ENCODE measurements at regions not wholly inside any gene's neighbourhood (a gene's known extent, or its start where the extent isn't known, plus 50 kb on each side); places are given as distances from the start of the nearest gene placed in this dataset.
"Not testable (repeated sequence)": the region's sequence is repeated elsewhere in the genome, so short reads cannot be mapped to it uniquely, and the experiment has no call there.

DNA sequence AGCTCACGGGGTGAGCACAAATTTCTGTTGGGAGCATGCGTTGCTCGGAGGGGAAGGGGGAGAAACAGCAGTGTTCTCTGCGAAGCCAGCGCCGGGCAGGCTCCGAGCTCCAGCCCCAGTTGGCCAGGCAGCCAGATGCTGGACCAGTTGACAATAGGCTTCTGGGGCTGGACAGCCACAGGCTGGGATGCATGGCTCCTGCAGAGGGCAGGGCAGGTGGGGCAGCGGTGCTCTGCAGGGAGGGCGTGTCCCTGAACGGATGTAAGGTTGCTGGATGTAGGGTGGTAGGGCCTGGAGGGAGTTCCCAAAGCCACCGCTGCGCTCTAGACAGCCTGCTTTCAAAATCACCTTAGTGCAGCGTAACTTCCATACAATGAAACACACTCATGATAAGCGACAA lies 574.9 kb downstream of the GLRX3 start:
- DNase-seq (ENCODE audit: low read depth in 2 of 2), result no peak
- H3K4me3 ChIP-seq (replicated peaks in 1 of 2; ENCODE audit: low read depth in 2 of 2, low read length in 2 of 2), result no peak overlapping the region
- TF ChIP-seq, protein P1, sequence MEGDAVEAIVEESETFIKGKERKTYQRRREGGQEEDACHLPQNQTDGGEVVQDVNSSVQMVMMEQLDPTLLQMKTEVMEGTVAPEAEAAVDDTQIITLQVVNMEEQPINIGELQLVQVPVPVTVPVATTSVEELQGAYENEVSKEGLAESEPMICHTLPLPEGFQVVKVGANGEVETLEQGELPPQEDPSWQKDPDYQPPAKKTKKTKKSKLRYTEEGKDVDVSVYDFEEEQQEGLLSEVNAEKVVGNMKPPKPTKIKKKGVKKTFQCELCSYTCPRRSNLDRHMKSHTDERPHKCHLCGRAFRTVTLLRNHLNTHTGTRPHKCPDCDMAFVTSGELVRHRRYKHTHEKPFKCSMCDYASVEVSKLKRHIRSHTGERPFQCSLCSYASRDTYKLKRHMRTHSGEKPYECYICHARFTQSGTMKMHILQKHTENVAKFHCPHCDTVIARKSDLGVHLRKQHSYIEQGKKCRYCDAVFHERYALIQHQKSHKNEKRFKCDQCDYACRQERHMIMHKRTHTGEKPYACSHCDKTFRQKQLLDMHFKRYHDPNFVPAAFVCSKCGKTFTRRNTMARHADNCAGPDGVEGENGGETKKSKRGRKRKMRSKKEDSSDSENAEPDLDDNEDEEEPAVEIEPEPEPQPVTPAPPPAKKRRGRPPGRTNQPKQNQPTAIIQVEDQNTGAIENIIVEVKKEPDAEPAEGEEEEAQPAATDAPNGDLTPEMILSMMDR (IDR thresholded peaks at IDR 0.05; ENCODE audit: low read depth, low read length), result no peak

- TF ChIP-seq, protein P1 (IDR thresholded peaks at IDR 0.05; ENCODE audit: low read depth, low read length), result no peak
- no peak overlapping the region for H3K4me3 ChIP-seq (replicated peaks in 1 of 2; ENCODE audit: low read depth in 2 of 2, low read length in 2 of 2)
- no peak for DNase-seq (ENCODE audit: low read depth in 2 of 2)
Measured at GRCh38 chr10:130713135-130713534, 576.9 kb downstream of the GLRX3 start.

DNA sequence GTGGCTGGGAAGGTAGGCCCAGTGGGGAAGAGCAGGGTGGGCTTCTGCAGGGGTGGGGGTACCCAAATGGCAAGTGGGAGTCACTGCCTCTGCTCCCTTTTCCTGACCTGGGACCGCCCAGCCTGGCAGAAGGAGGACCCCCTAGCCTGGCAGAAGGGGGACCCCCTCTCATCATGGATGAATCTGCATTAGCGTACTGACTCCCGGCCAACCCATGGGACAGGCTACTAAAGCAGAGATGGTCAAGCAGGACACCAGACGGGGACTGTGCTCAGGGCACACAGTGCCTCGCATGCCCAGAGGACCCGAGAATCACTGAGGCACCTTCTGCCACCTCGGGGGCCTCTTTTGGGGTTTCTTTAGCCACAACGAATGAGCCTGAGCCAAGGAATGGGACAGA lies 577.5 kb downstream of the GLRX3 start:
- TF ChIP-seq, protein P1 (IDR thresholded peaks at IDR 0.05; ENCODE audit: low read depth, low read length), result no peak
- no peak overlapping the region for H3K4me3 ChIP-seq (replicated peaks in 1 of 2; ENCODE audit: low read depth in 2 of 2, low read length in 2 of 2)
- DNase-seq (ENCODE audit: low read depth in 2 of 2), result no peak

DNA sequence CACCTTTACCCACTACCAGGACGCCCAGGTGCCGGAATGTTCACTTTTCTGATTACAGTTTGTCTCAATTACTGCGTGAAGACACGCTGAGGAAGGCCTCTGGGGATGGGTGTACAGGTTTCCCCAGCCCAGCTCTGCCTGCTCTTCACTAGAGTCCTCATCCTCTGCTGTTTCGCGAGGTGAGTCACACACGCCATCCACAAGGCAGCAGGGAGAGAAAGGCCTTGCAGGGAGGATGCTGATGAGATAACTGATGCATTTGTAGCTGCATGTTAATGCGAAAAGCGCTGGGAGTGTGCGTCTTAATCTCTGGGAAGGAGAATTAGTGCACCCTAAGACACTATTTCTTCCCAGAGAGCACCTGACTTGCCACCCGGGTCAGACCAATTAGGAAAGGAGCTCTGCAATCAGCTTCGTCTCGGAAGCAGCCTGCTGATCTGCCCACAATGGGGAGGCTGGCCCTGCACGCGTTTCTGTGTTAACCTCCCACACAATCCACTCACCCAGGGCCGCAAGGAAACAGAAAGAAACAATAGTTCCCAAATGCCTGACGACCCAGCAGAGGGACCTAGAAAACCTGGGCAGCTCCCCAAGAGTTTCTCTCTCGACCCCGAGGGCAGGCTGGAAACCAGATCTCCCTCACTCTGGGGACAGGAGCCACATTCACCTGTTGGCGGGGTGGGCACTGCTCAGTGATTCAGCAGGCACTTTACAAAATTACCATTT lies 578.7 kb downstream of the GLRX3 start:
- DNase-seq (ENCODE audit: low read depth in 2 of 2), result no peak
- H3K4me3 ChIP-seq (replicated peaks in 1 of 2; ENCODE audit: low read depth in 2 of 2, low read length in 2 of 2), result no peak overlapping the region
- TF ChIP-seq, protein P1 (IDR thresholded peaks at IDR 0.05; ENCODE audit: low read depth, low read length), result no peak

- H3K4me3 ChIP-seq (replicated peaks in 1 of 2; ENCODE audit: low read depth in 2 of 2, low read length in 2 of 2), result no peak overlapping the region
- TF ChIP-seq, protein P1 (IDR thresholded peaks at IDR 0.05; ENCODE audit: low read depth, low read length), result no peak
- no peak for DNase-seq (ENCODE audit: low read depth in 2 of 2)
Measured at GRCh38 chr10:130715686-130716670, 579.8 kb downstream of the GLRX3 start.

GRCh38 chr10:130717083-130717482 lies 580.9 kb downstream of the GLRX3 start:
- TF ChIP-seq, protein P1 (IDR thresholded peaks at IDR 0.05; ENCODE audit: low read depth, low read length), result no peak

DNA sequence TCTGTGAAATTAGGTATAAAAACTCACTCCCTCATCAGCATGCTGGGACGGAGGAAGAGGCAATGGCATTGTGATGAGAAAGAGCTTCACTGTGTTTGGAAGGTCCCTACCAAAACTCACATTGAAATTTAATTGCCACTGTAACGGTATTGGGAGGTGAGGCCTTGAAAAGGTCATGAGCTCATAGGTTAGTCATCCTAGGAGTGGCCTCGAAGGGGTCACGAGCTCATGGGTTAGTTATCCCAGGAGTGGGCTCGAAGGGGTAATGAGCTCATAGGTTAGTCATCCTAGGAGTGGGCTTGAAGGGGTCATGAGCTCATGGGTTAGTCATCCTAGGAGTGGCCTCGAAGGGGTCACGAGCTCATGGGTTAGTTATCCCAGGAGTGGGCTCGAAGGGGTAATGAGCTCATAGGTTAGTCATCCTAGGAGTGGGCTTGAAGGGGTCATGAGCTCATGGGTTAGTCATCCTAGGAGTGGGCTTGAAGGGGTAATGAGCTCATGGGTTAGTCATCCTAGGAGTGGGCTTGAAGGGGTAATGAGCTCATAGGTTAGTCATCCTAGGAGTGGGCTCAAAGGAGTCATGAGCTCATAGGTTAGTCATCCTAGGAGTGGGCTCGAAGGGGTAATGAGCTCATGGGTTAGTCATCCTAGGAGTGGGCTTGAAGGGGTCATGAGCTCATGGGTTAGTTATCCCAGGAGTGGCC lies 582.7 kb downstream of the GLRX3 start:
- not testable (repeated sequence) for H3K4me3 ChIP-seq (replicated peaks in 1 of 2; ENCODE audit: low read depth in 2 of 2, low read length in 2 of 2); DNase-seq (ENCODE audit: low read depth in 2 of 2)

More at GRCh38 chr10:130717083-130717482, 580.9 kb downstream of the GLRX3 start:
- no peak overlapping the region for H3K4me3 ChIP-seq (replicated peaks in 1 of 2; ENCODE audit: low read depth in 2 of 2, low read length in 2 of 2)
- no peak for DNase-seq (ENCODE audit: low read depth in 2 of 2)
